GM23338 (cell line): ENCODE measurements at regions not wholly inside any gene's neighbourhood (a gene's known extent, or its start where the extent isn't known, plus 50 kb on each side); places are given as distances from the start of the nearest gene placed in this dataset.

Experiments
- ATAC-seq: fragments of 200-7000 bp; cut with Tn5 transposase; 3 replicates; pipeline ENCODE4 v1.9.1; 2020
- DNase-seq: peaks from one replicate; pipeline ENCODE4 v3.0.0-alpha.2; 2015; ENCODE audit warnings: low spot score
- H2AFZ ChIP-seq: fragments of 200-600 bp; sonication (generic); 2 replicates; pipeline ENCODE4 v1.8.0; 2016; ENCODE audit warnings: antibody characterized with exemption, mild to moderate bottlenecking, moderate library complexity
- H3F3A ChIP-seq: fragments of 200-600 bp; sonication (generic); replicated peaks from 2 replicates; pipeline ENCODE4 v1.8.0; 2017; ENCODE audit warnings: antibody characterized with exemption, mixed run types, low read depth
- H3K27ac ChIP-seq: fragments of 200-600 bp; sonication (generic); 2 replicates; pipeline ENCODE4 v1.6.1; 2016; ENCODE audit warnings: low read depth
- H3K27me3 ChIP-seq: fragments of 200-600 bp; sonication (generic); 2 replicates; pipeline ENCODE4 v1.8.0; 2016; ENCODE audit warnings: mild to moderate bottlenecking, mixed run types, moderate library complexity; ENCODE audit not compliant: insufficient read depth
- H3K36me3 ChIP-seq: fragments of 200-600 bp; sonication (generic); 2 replicates; pipeline ENCODE4 v1.8.0; 2016; ENCODE audit warnings: mild to moderate bottlenecking; ENCODE audit not compliant: insufficient read depth
- H3K4me1 ChIP-seq: fragments of 200-600 bp; sonication (generic); 2 replicates; pipeline ENCODE4 v1.8.0; 2016; ENCODE audit warnings: mild to moderate bottlenecking, moderate library complexity; ENCODE audit not compliant: insufficient read depth
- H3K4me2 ChIP-seq: fragments of 200-600 bp; sonication (generic); 2 replicates; pipeline ENCODE4 v1.7.1; 2017; ENCODE audit warnings: mixed run types
- H3K4me3 ChIP-seq: fragments of 200-600 bp; sonication (generic); 2 replicates; pipeline ENCODE4 v1.6.1; 2016; ENCODE audit warnings: mixed run types
- H3K79me2 ChIP-seq: fragments of 200-600 bp; sonication (generic); replicated peaks from 2 replicates; pipeline ENCODE4 v1.8.0; 2017; ENCODE audit warnings: mild to moderate bottlenecking; ENCODE audit not compliant: insufficient read depth
- H3K9me2 ChIP-seq: fragments of 200-600 bp; sonication (generic); 2 replicates; pipeline ENCODE4 v1.8.0; 2017; ENCODE audit not compliant: insufficient read depth
- H4K20me1 ChIP-seq: fragments of 200-600 bp; sonication (generic); replicated peaks from 2 replicates; pipeline ENCODE4 v1.8.0; 2017; ENCODE audit warnings: mild to moderate bottlenecking; ENCODE audit not compliant: insufficient read depth
- H3K27ac Mint-ChIP-seq: 2 replicates; pipeline ENCODE4 v1.8.0; 2020; ENCODE audit warnings: inconsistent platforms, mild to moderate bottlenecking, moderate library complexity, mixed read lengths
- H3K27me3 Mint-ChIP-seq: 3 replicates; pipeline ENCODE4 v1.8.0; 2022; ENCODE audit warnings: low read depth, mild to moderate bottlenecking, moderate library complexity, mixed read lengths, inconsistent platforms; ENCODE audit not compliant: insufficient read depth, poor library complexity
- H3K36me3 Mint-ChIP-seq: 3 replicates; pipeline ENCODE4 v1.8.0; 2021; ENCODE audit warnings: low read depth, mild to moderate bottlenecking, inconsistent platforms, moderate library complexity, mixed read lengths
- H3K4me1 Mint-ChIP-seq: 3 replicates; pipeline ENCODE4 v1.8.0; 2020; ENCODE audit warnings: mild to moderate bottlenecking, inconsistent platforms, mixed read lengths
- H3K4me3 Mint-ChIP-seq: 3 replicates; pipeline ENCODE4 v1.8.0; 2021; ENCODE audit warnings: moderate library complexity, mild to moderate bottlenecking, inconsistent platforms, mixed read lengths
- H3K9me3 Mint-ChIP-seq: 3 replicates; pipeline ENCODE4 v1.8.0; 2020; ENCODE audit warnings: moderate library complexity, mild to moderate bottlenecking, inconsistent platforms, mixed read lengths
- CREB1 ChIP-seq: fragments of 250-450 bp; sonication (Bioruptor Pico); IDR thresholded peaks from 2 replicates; pipeline ENCODE4 v1.5.0; 2020; ENCODE audit warnings: low read depth, mild to moderate bottlenecking, moderate library complexity
- ETS1 ChIP-seq: IDR thresholded peaks from 2 replicates; pipeline ENCODE4 v1.6.1; 2016; ENCODE audit warnings: antibody characterized with exemption
- EZH2 ChIP-seq: fragments of 200-600 bp; sonication (generic); IDR thresholded peaks from one replicate; pipeline ENCODE4 v1.8.0; 2017; ENCODE audit warnings: antibody characterized with exemption, mild to moderate bottlenecking, low read depth; ENCODE audit not compliant: unreplicated experiment
- JUNB ChIP-seq: IDR thresholded peaks from one replicate; pipeline ENCODE4 v1.6.1; 2016; ENCODE audit warnings: antibody characterized with exemption; ENCODE audit not compliant: unreplicated experiment
- NANOG ChIP-seq: IDR thresholded peaks from 2 replicates; pipeline ENCODE4 v1.6.1; 2016; ENCODE audit warnings: antibody characterized with exemption, borderline replicate concordance
- POLR2AphosphoS5 ChIP-seq: IDR thresholded peaks from 2 replicates; pipeline ENCODE4 v1.6.1; 2016; ENCODE audit warnings: antibody characterized with exemption, low read depth
- REST ChIP-seq: IDR thresholded peaks from one replicate; pipeline ENCODE4 v1.6.1; 2018; ENCODE audit warnings: antibody characterized with exemption; ENCODE audit not compliant: unreplicated experiment
- STAT1 ChIP-seq: IDR thresholded peaks from one replicate; pipeline ENCODE4 v1.6.1; 2016; ENCODE audit warnings: antibody characterized with exemption; ENCODE audit not compliant: unreplicated experiment
- TF ChIP-seq, protein P1 (sequence below), 2 experiments: fragments of 200-600 bp in 1 of 2; sonication (generic) in 1 of 2; conservative IDR thresholded peaks; 2 replicates each; pipeline versions ENCODE4 v1.5.1 to v1.6.1; 2016 to 2017; ENCODE audit warnings: antibody characterized with exemption in 2 of 2, low read depth in 2 of 2, mild to moderate bottlenecking in 2 of 2, moderate library complexity in 1 of 2

DNA sequence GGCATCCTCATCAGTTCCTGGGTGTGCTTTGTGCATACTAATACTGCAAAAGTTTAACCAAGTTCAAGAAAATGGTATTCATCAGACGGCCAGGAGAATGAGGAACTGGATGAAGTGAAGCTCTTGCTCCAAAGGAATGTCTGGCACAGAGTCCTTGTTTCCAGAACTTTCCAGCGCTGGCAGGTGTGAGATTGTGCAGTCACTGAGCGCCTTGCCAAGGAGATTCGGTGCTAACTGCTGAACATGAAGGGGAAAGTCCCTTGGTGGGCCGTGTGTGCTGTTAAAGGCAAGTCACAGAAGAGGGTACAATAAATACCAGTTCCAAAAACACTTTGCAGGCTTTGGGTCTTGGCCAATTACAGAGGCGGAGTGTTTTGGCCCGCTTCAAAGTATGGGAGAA lies 262.3 kb upstream of the SOX4 start (continued):
- TF ChIP-seq EZH2 (no peak), CREB1 (no peak), NANOG (no peak)
- TF ChIP-seq, protein P1, sequence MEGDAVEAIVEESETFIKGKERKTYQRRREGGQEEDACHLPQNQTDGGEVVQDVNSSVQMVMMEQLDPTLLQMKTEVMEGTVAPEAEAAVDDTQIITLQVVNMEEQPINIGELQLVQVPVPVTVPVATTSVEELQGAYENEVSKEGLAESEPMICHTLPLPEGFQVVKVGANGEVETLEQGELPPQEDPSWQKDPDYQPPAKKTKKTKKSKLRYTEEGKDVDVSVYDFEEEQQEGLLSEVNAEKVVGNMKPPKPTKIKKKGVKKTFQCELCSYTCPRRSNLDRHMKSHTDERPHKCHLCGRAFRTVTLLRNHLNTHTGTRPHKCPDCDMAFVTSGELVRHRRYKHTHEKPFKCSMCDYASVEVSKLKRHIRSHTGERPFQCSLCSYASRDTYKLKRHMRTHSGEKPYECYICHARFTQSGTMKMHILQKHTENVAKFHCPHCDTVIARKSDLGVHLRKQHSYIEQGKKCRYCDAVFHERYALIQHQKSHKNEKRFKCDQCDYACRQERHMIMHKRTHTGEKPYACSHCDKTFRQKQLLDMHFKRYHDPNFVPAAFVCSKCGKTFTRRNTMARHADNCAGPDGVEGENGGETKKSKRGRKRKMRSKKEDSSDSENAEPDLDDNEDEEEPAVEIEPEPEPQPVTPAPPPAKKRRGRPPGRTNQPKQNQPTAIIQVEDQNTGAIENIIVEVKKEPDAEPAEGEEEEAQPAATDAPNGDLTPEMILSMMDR (conservative IDR thresholded peaks at IDR 0.05; ENCODE audit: low read depth in 2 of 2) = no peak

DNA sequence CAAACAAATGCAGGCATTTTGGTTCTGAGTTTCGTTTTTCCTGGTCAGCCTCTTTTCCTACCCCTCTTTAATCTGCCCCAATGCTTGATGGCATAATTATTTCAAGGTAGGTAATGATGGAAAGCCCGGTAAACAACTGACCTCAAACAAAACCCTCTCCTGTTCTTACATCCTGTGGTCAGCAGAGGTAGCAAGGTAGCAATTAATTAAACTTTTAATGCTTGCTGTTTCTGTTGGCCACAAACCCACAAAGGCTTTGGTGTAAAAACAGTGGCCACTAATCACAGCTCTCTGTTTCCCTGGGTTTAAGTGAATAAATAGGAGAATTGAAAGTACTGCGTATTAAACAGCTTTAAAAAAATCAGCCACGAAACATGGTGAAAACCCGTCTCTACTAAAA lies 261.5 kb upstream of the SOX4 start:
- no peaks in the 10 kb centered on the region for H4K20me1 ChIP-seq
- no peak overlapping the region for H3K27ac Mint-ChIP-seq
- no peak overlapping the region for H2AFZ ChIP-seq
- no peak overlapping the region for H3K27ac ChIP-seq
- no peak overlapping the region for H3K4me3 ChIP-seq
- peaks cover under 1% of the 10 kb centered on the region; the same call in 1 of the 3 replicates for H3K9me3 Mint-ChIP-seq
- H3K4me3 Mint-ChIP-seq = no peak overlapping the region
- DNase-seq (no peak), ATAC-seq (no peak)
- peaks cover 9% of the 10 kb centered on the region for H3K4me1 Mint-ChIP-seq
- no peaks in the 10 kb centered on the region for H3K79me2 ChIP-seq
- H3K27me3 Mint-ChIP-seq = peaks cover 3% of the 10 kb centered on the region
- H3K4me1 ChIP-seq = peaks cover under 1% of the 10 kb centered on the region; the same call in 1 of the 2 replicates
- H3K4me2 ChIP-seq = no peak overlapping the region
- H3K36me3 ChIP-seq = no peaks in the 10 kb centered on the region
- TF ChIP-seq, protein P1 (conservative IDR thresholded peaks at IDR 0.05; ENCODE audit: low read depth in 2 of 2) = peak in 1 of 2 experiments; percentile 37; a peak in 1 of 4 replicates
- TF ChIP-seq STAT1 (no peak), POLR2AphosphoS5 (no peak), JUNB (no peak), REST (no peak), CREB1 (no peak), NANOG (no peak), ETS1 (no peak)
- H3K9me2 ChIP-seq = 0 out of 2 replicates have a peak, but pooled peaks cover 3% of the 10 kb centered on the region
- no peaks in the 10 kb centered on the region for H3K36me3 Mint-ChIP-seq
- H3F3A ChIP-seq = no peaks in the 10 kb centered on the region
- no peaks in the 10 kb centered on the region for H3K27me3 ChIP-seq
